DND-41 (cell line): ENCODE measurements at regions not wholly inside any gene's neighbourhood (a gene's known extent, or its start where the extent isn't known, plus 50 kb on each side); places are given as distances from the start of the nearest gene placed in this dataset.
A peak's percentile ranks its signal among the peaks of the same experiment; 100 is the strongest.
"Not testable (repeated sequence)": the region's sequence is repeated elsewhere in the genome, so short reads cannot be mapped to it uniquely, and the experiment has no call there.

Experiments used
- ATAC-seq: fragments of 200-7000 bp; cut with Tn5 transposase; 3 replicates; pipeline ENCODE4 v1.9.1; 2021; ENCODE audit warnings: low read depth; ENCODE audit not compliant: insufficient read depth
- DNase-seq: peaks from one replicate; pipeline ENCODE4 v3.0.0-alpha.2; 2020
- H2AFZ ChIP-seq: 2 replicates; pipeline ENCODE4 v1.6.0; 2012; ENCODE audit warnings: low read depth, low read length
- H3K27ac ChIP-seq: 2 replicates; pipeline ENCODE4 v1.5.1; 2012; ENCODE audit warnings: low read length, inconsistent platforms
- H3K27me3 ChIP-seq: fragments of 200-600 bp; sonication (generic); 2 replicates; pipeline ENCODE4 v1.6.0; 2012; ENCODE audit warnings: low read length, mild to moderate bottlenecking, inconsistent platforms; ENCODE audit not compliant: insufficient read depth, poor library complexity
- H3K36me3 ChIP-seq: 2 replicates; pipeline ENCODE4 v1.5.1; 2012; ENCODE audit warnings: low read length, inconsistent platforms; ENCODE audit not compliant: insufficient read depth
- H3K4me1 ChIP-seq: 2 replicates; pipeline ENCODE4 v1.5.1; 2012; ENCODE audit warnings: mild to moderate bottlenecking, low read length; ENCODE audit not compliant: insufficient read depth
- H3K4me2 ChIP-seq: 2 replicates; pipeline ENCODE4 v1.6.0; 2012; ENCODE audit warnings: mild to moderate bottlenecking, moderate library complexity, low read length, inconsistent platforms; ENCODE audit not compliant: insufficient read depth
- H3K4me3 ChIP-seq, 2 experiments: fragments of 200-600 bp in 1 of 2; shearing (Covaris generic) in 1 of 2; 2 replicates each; pipeline ENCODE4 v1.5.1; 2012 to 2016; ENCODE audit warnings: inconsistent platforms in 2 of 2, low read length in 2 of 2, mild to moderate bottlenecking in 2 of 2, low read depth in 1 of 2, moderate library complexity in 1 of 2
- H3K79me2 ChIP-seq: 2 replicates; pipeline ENCODE4 v1.6.0; 2012; ENCODE audit warnings: low read length, inconsistent platforms; ENCODE audit not compliant: insufficient read depth
- H3K9ac ChIP-seq: 2 replicates; pipeline ENCODE4 v1.6.0; 2012; ENCODE audit warnings: low read depth, mild to moderate bottlenecking, inconsistent platforms, low read length, moderate library complexity
- H3K9me3 ChIP-seq: 2 replicates; pipeline ENCODE4 v1.5.1; 2012; ENCODE audit warnings: low read length, moderate library complexity, mild to moderate bottlenecking, inconsistent platforms; ENCODE audit not compliant: insufficient read depth, severe bottlenecking
- H4K20me1 ChIP-seq: 2 replicates; pipeline ENCODE4 v1.6.0; 2012; ENCODE audit warnings: low read length; ENCODE audit not compliant: insufficient read depth
- EZH2 ChIP-seq: IDR thresholded peaks from 3 replicates; pipeline ENCODE4 v1.6.1; 2012; ENCODE audit warnings: borderline replicate concordance, low read depth, mild to moderate bottlenecking, moderate library complexity, low read length, inconsistent platforms; ENCODE audit not compliant: severe bottlenecking
- TF ChIP-seq, protein P1 (sequence below): IDR thresholded peaks from 2 replicates; pipeline ENCODE4 v1.5.1; 2012; ENCODE audit warnings: borderline replicate concordance, low read length, moderate library complexity, mild to moderate bottlenecking; ENCODE audit not compliant: poor library complexity, severe bottlenecking; ENCODE audit errors: extremely low read depth

- DNase-seq (no peak), ATAC-seq (no peak)
- no peaks in the 10 kb centered on the region for H3K9me3 ChIP-seq
- H3K9ac ChIP-seq = no peak overlapping the region
- H3K27me3 ChIP-seq = no peaks in the 10 kb centered on the region
- no peaks in the 10 kb centered on the region for H3K36me3 ChIP-seq
- no peaks in the 10 kb centered on the region for H3K4me1 ChIP-seq
- H2AFZ ChIP-seq = no peak overlapping the region
- H3K4me2 ChIP-seq = no peak overlapping the region
- no peaks in the 10 kb centered on the region for H3K79me2 ChIP-seq
- no peak overlapping the region for H3K27ac ChIP-seq
- no peaks in the 10 kb centered on the region for H4K20me1 ChIP-seq
- TF ChIP-seq, protein P1, sequence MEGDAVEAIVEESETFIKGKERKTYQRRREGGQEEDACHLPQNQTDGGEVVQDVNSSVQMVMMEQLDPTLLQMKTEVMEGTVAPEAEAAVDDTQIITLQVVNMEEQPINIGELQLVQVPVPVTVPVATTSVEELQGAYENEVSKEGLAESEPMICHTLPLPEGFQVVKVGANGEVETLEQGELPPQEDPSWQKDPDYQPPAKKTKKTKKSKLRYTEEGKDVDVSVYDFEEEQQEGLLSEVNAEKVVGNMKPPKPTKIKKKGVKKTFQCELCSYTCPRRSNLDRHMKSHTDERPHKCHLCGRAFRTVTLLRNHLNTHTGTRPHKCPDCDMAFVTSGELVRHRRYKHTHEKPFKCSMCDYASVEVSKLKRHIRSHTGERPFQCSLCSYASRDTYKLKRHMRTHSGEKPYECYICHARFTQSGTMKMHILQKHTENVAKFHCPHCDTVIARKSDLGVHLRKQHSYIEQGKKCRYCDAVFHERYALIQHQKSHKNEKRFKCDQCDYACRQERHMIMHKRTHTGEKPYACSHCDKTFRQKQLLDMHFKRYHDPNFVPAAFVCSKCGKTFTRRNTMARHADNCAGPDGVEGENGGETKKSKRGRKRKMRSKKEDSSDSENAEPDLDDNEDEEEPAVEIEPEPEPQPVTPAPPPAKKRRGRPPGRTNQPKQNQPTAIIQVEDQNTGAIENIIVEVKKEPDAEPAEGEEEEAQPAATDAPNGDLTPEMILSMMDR = no peak
- TF ChIP-seq EZH2 = no peak
- H3K4me3 ChIP-seq = no peak overlapping the region
Measured at GRCh38 chr4:57187246-57187645, 77.1 kb upstream of the IGFBP7 start.

DNA sequence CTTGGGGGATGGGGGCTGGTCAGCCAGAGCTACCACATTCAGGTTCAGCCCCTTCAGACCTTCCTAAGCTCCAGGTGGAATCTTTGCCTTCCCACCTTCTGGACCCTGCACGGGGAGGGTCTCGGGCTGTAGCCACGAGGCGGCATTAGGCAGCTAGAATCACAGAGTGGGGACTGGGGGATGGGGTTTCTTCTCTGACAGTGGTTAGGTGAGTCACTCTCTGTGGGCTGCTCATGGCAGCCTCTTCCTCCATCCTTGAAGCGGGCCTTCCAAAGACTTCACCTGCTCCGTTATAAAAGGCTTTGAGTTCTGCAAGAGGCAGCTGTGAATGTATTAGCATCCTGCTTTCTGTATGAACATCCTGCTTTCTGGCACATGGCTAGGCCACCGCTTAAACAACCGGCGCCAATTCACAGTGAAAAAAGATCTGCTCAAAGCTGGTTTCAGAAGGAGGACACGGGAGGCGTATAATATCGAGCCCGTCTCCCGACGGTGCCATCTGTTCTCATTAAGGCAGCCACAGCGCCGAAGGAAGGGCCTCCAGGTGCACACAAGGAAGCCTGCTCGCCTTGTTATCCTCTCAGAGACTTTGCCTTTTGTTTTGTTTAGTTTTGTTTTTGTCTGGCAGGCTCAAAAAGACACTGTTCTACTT, 74.3 kb upstream of the IGFBP7 start:
- no peaks in the 10 kb centered on the region for H3K4me1 ChIP-seq
- no peak for TF ChIP-seq EZH2
- H3K36me3 ChIP-seq = no peaks in the 10 kb centered on the region
- no peak overlapping the region for H3K4me3 ChIP-seq
- ATAC-seq (peak; percentile 49; the same call in 1 of the 3 replicates), DNase-seq (peak; percentile 6)
- H3K79me2 ChIP-seq = no peaks in the 10 kb centered on the region
- no peak overlapping the region for H3K4me2 ChIP-seq
- H3K9me3 ChIP-seq = no peaks in the 10 kb centered on the region
- H2AFZ ChIP-seq = no peak overlapping the region
- no peak overlapping the region for H3K27ac ChIP-seq
- H4K20me1 ChIP-seq = no peaks in the 10 kb centered on the region
- H3K27me3 ChIP-seq = no peaks in the 10 kb centered on the region
- no peak overlapping the region for H3K9ac ChIP-seq

DNA sequence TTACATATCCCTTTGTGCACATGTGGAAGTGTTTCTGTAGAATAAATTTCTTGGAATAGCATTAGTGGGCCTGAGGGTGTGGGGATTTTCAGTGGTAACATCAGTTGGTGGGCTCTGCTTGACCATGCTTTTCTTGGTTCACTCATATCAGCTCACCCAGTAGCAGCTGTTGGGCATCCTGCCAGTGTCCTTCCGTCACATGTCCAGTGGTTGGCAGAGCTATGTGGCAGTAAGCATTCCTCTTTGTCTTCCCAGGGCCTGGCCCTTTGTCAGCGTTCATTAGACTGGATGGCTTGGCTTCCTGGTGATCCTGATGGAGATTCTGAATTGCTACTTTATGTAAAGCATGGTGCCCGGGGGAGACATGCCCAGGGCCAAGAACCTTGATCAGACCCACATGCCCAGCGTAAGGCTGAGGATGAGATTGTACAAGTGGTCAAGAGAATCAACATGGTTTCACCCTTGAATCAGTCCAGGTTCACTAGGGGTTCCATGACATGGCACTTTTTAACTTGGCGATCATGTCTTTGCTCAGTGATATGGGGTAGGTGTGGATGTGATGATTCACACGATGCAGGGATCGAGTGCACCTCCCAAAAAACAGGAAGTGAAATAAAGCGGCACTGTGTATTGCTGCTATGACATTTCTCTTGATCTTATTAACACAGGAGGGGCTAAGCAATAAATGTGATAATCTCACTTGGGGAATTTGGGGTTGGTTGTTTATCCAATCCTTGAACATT, 72.1 kb upstream of the IGFBP7 start:
- Histone ChIP-seq H4K20me1 (no peaks in the 10 kb centered on the region), H3K4me1 (no peaks in the 10 kb centered on the region), H3K79me2 (no peaks in the 10 kb centered on the region), H3K4me2 (no peak overlapping the region), H3K27me3 (no peaks in the 10 kb centered on the region), H3K27ac (no peak overlapping the region), H3K9me3 (no peaks in the 10 kb centered on the region), H3K9ac (no peak overlapping the region), H3K4me3 (no peak overlapping the region), H3K36me3 (no peaks in the 10 kb centered on the region), H2AFZ (no peak overlapping the region)
- TF ChIP-seq EZH2 = no peak
- TF ChIP-seq, protein P1 = no peak
- DNase-seq = no peak
- ATAC-seq = no peak

DNA sequence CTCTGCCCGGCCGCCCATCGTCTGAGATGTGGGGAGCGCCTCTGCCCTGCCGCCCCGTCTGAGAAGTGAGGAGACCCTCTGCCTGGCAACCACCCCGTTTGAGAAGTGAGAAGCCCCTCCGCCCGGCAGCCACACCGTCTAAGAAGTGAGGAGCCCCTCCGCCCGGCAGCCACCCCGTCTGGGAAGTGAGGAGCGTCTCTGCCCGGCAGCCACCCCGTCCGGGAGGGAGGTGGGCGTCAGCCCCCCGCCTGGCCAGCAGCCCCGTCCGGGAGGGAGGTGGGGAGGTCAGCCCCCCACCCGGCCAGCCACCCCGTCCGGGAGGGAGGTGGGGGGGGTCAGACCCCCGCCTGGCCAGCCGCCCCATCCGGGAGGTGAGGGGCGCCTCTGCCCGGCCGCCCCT, 63.0 kb upstream of the IGFBP7 start:
- H3K36me3 ChIP-seq, H3K27ac ChIP-seq, H3K4me1 ChIP-seq, H2AFZ ChIP-seq, ATAC-seq, DNase-seq, H4K20me1 ChIP-seq, H3K79me2 ChIP-seq, H3K9ac ChIP-seq, H3K4me3 ChIP-seq, H3K27me3 ChIP-seq, H3K9me3 ChIP-seq, H3K4me2 ChIP-seq: not testable (repeated sequence)
